Lower lobe of right lung (tissue), 2 donors: ENCODE measurements at regions not wholly inside any gene's neighbourhood (a gene's known extent, or its start where the extent isn't known, plus 50 kb on each side); places are given as distances from the start of the nearest gene placed in this dataset.

Source experiments
- ATAC-seq, 2 donors: fragments of 200-7000 bp; cut with Tn5 transposase; one replicate each; pipeline ENCODE4 v1.9.1; 2020 to 2022; ENCODE audit warnings: mild to moderate bottlenecking in 2 of 2, moderate library complexity in 2 of 2
- DNase-seq: peaks from one replicate; pipeline ENCODE4 v3.0.0-alpha.2; 2020
- H3K27ac ChIP-seq: fragments of 200-600 bp; one replicate; pipeline ENCODE4 v1.8.0; 2022
- H3K27me3 ChIP-seq: fragments of 200-600 bp; one replicate; pipeline ENCODE4 v1.8.0; 2022; ENCODE audit warnings: low read depth
- H3K36me3 ChIP-seq: fragments of 200-600 bp; one replicate; pipeline ENCODE4 v1.8.0; 2022; ENCODE audit warnings: mild to moderate bottlenecking
- H3K4me1 ChIP-seq: fragments of 200-600 bp; one replicate; pipeline ENCODE4 v1.8.0; 2022
- H3K4me3 ChIP-seq: fragments of 200-600 bp; one replicate; pipeline ENCODE4 v1.8.0; 2022; ENCODE audit warnings: mild to moderate bottlenecking
- H3K9me3 ChIP-seq: fragments of 200-600 bp; one replicate; pipeline ENCODE4 v1.8.0; 2022
- CTCF ChIP-seq: fragments of 200-600 bp; IDR thresholded peaks from one replicate; pipeline ENCODE4 v1.8.0; 2022; ENCODE audit warnings: antibody characterized with exemption, mild to moderate bottlenecking
- intact Hi-C: fragments of 100-400 bp; cut with DNase I; formaldehyde crosslinking; loops from one replicate; pipeline ENCODE4 v1.11.0; 2022
- donor health status: DM: no; HTN: yes; CAD: no; lungs with severe emphysema.

GRCh38 chr21:14869984-14870852 is 194.6 kb downstream of the NRIP1 start:
- Histone ChIP-seq H3K9me3 (no peaks in the 10 kb centered on the region), H3K27ac (no peak overlapping the region), H3K27me3 (no peaks in the 10 kb centered on the region), H3K4me3 (no peak overlapping the region), H3K4me1 (peaks cover 11% of the 10 kb centered on the region), H3K36me3 (no peaks in the 10 kb centered on the region)
- TF ChIP-seq CTCF: no peak
- ATAC-seq: no peak
- intact Hi-C loops: loop anchor here (10.0 kb wide), 1 partner anchor 615 kb away; no protein-coding TSS in a partner anchor
- no peak for DNase-seq

GRCh38 chr21:14866859-14867765 is 197.7 kb downstream of the NRIP1 start:
- Histone ChIP-seq H3K4me3 (no peak overlapping the region), H3K9me3 (no peaks in the 10 kb centered on the region), H3K27me3 (no peaks in the 10 kb centered on the region), H3K27ac (no peak overlapping the region), H3K36me3 (no peaks in the 10 kb centered on the region), H3K4me1 (peaks cover 27% of the 10 kb centered on the region)
- intact Hi-C loops: loop anchor here (10.0 kb wide), 1 partner anchor 618 kb away; no protein-coding TSS in a partner anchor
- DNase-seq: no peak
- no peak for TF ChIP-seq CTCF
- ATAC-seq: no peak

DNA sequence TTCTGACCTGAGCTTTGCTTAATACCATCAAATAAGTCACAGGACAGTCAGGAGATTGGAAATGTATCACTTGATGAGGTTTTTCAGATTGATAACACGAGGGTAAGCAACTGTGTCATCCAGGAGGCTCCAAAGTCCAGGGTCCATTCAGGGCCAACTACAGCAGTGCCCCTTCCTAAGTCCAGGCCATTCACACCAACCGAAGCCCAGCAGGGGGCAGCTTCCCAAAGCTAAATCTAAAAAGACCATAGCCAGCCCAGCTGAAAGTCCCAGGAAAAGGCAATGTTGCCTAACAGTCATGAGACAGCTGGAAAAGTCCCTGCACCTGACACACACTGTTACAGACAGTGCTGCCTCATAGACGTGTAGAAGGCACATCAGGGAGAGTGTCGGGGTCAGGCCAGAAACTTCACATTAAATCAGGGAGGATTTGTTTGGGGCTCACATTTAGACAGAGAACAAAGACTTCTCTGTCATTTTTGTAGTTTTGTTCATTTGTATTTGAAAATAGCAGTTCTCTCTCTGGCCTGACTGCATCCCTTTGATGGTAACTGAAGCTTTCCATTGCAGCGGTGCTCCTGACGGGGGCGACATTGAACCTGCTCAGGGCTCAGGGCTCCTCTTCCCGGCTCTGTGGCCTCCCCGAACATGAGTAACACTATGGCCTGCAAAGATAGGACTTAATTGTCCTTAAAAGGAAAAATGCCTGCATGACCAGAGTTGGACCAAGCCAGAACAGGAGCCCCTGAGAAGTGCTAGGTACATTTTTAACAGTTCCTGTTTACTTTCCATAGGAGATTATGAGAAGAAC is 200.4 kb downstream of the NRIP1 start:
- H3K36me3 ChIP-seq: no peaks in the 10 kb centered on the region
- ATAC-seq (peak; percentile 89), DNase-seq (peak; percentile 68)
- no peaks in the 10 kb centered on the region for H3K9me3 ChIP-seq
- intact Hi-C loops: loop anchor here (10.0 kb wide), 1 partner anchor 620 kb away; no protein-coding TSS in a partner anchor
- peaks cover 19% of the 10 kb centered on the region for H3K4me1 ChIP-seq
- H3K27me3 ChIP-seq: no peaks in the 10 kb centered on the region
- no peak overlapping the region for H3K4me3 ChIP-seq
- TF ChIP-seq CTCF: peak; percentile 55
- no peak overlapping the region for H3K27ac ChIP-seq

DNA sequence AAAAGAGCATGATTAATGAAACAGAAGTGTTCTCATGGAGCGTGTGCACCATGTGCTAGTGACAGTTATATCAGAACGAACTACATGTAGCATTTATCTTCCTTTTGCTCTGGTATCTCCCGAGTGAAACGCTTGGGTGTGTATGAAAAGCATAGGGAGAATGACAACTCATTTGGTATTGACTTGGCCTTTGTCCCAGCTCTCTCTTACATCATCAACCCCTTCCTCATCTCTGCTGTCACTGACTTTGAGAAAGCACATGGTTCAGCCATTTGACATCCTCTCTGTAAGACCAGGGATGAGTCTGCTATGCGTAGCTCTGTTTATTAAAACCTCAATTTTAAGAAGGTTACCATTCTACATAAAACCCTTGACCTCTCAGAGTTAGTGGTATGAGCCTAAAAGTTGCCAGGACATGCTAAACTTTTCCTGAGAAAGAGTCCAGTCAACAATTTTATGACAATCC is 201.0 kb downstream of the NRIP1 start:
- DNase-seq (no peak), ATAC-seq (peak; percentile 46 to 47)
- H3K4me3 ChIP-seq: no peak overlapping the region
- peaks cover 19% of the 10 kb centered on the region for H3K4me1 ChIP-seq
- intact Hi-C loops: loop anchor here (10.0 kb wide), 1 partner anchor 621 kb away; no protein-coding TSS in a partner anchor
- no peak for TF ChIP-seq CTCF
- H3K27me3 ChIP-seq: no peaks in the 10 kb centered on the region
- no peak overlapping the region for H3K27ac ChIP-seq
- no peaks in the 10 kb centered on the region for H3K9me3 ChIP-seq
- H3K36me3 ChIP-seq: no peaks in the 10 kb centered on the region
